AG04449 (cell line): ENCODE measurements at regions not wholly inside any gene's neighbourhood (a gene's known extent, or its start where the extent isn't known, plus 50 kb on each side); places are given as distances from the start of the nearest gene placed in this dataset.

Source experiments
- CTCF ChIA-PET: fragments of 350-600 bp; formaldehyde crosslinking; extraction: SDS; loops from one replicate; lab custom pipeline; 2021; ENCODE audit warnings: antibody characterized with exemption; lab: Yijun Ruan, JAX
- POLR2A ChIA-PET: fragments of 400-600, 350-600 bp; formaldehyde crosslinking; extraction: SDS; loops from one replicate; lab custom pipeline; 2020; ENCODE audit warnings: antibody characterized with exemption, inconsistent platforms; lab: Yijun Ruan, JAX
- DNase-seq: peaks from one replicate; pipeline ENCODE4 v3.0.0-alpha.2; 2010; ENCODE audit warnings: low read depth, low spot score
- H3K4me3 ChIP-seq: 2 replicates; pipeline ENCODE4 v1.5.1; 2011; ENCODE audit warnings: low read depth, mild to moderate bottlenecking, control low read depth, low read length
- CTCF ChIP-seq: IDR thresholded peaks from one replicate; pipeline ENCODE4 v1.5.1; 2011; ENCODE audit warnings: mild to moderate bottlenecking, moderate library complexity, low read length, control low read depth, inconsistent platforms; ENCODE audit not compliant: insufficient read depth; ENCODE audit errors: missing control alignments

GRCh38 chr5:146394486-146394885, 52.6 kb upstream of the TCERG1 start:
- DNase-seq: no peak
- CTCF ChIA-PET: no interaction called here
- no peak overlapping the region for H3K4me3 ChIP-seq
- POLR2A ChIA-PET: no interaction called here
- TF ChIP-seq CTCF: no peak

GRCh38 chr5:146395193-146395592, 51.9 kb upstream of the TCERG1 start:
- POLR2A ChIA-PET: no interaction called here
- CTCF ChIA-PET: interaction anchor here (1.1 kb wide), 1 partner anchor 19 kb away, joined by 3 read pairs; no protein-coding TSS in a partner anchor
- DNase-seq: no peak

More at GRCh38 chr5:146395193-146395592, 51.9 kb upstream of the TCERG1 start:
- TF ChIP-seq CTCF: no peak
- no peak overlapping the region for H3K4me3 ChIP-seq
